Naive thymus-derived CD4-positive, alpha-beta T cell (primary cell): ENCODE measurements at regions not wholly inside any gene's neighbourhood (a gene's known extent, or its start where the extent isn't known, plus 50 kb on each side); places are given as distances from the start of the nearest gene placed in this dataset.
A peak's percentile ranks its signal among the peaks of the same experiment; 100 is the strongest.

Experiments
- ATAC-seq: fragments of 150-1000 bp; cut with Tn5 transposase; 2 replicates; pipeline ENCODE4 v1.10.0; 2021; ENCODE audit warnings: mild to moderate bottlenecking, moderate library complexity
- CTCF ChIA-PET: fragments of 350-600 bp; sonication (Branson Sonifier 250); formaldehyde crosslinking; loops from one replicate; lab custom pipeline; 2021; ENCODE audit warnings: antibody characterized with exemption; lab: Charles Lee
- POLR2A ChIA-PET: fragments of 350-600 bp; sonication (Branson Sonifier 250); formaldehyde crosslinking; loops from one replicate; lab custom pipeline; 2021; ENCODE audit warnings: antibody characterized with exemption, inconsistent platforms; lab: Charles Lee
- DNase-seq, 9 donors: peaks; one replicate each; pipeline versions ENCODE4 v3.0.0 to v3.0.0-alpha.2; 2020 to 2022; ENCODE audit warnings: mixed read lengths in 1 of 9
- H3K27ac ChIP-seq: one replicate; pipeline ENCODE4 v1.7.0; 2013; ENCODE audit warnings: mild to moderate bottlenecking, low read depth, low read length, moderate library complexity
- H3K27me3 ChIP-seq, 2 donors: one replicate each; pipeline ENCODE4 v1.7.0; 2013; ENCODE audit warnings: low read length in 2 of 2, mild to moderate bottlenecking in 2 of 2, moderate library complexity in 2 of 2; ENCODE audit not compliant: control insufficient read depth in 2 of 2, insufficient read depth in 2 of 2
- H3K36me3 ChIP-seq, 3 experiments: 1 replicate in 2 of 3; 2 replicates in 1 of 3; pipeline ENCODE4 v1.7.0; 2013; ENCODE audit warnings: low read length in 3 of 3, mild to moderate bottlenecking in 3 of 3, moderate library complexity in 1 of 3; ENCODE audit not compliant: insufficient read depth in 3 of 3, control insufficient read depth in 2 of 3
- H3K4me1 ChIP-seq, 2 donors: one replicate each; pipeline ENCODE4 v1.7.0; 2013; ENCODE audit warnings: low read length in 2 of 2, mild to moderate bottlenecking in 2 of 2, moderate library complexity in 1 of 2; ENCODE audit not compliant: control insufficient read depth in 2 of 2, insufficient read depth in 2 of 2
- H3K4me3 ChIP-seq: 2 replicates; pipeline ENCODE4 v1.7.0; 2013; ENCODE audit warnings: mild to moderate bottlenecking, low read length
- H3K9me3 ChIP-seq, 3 experiments: 1 replicate in 2 of 3; 2 replicates in 1 of 3; pipeline ENCODE4 v1.7.0; 2013; ENCODE audit warnings: low read length in 3 of 3; ENCODE audit not compliant: control insufficient read depth in 2 of 3
- H3K27ac Mint-ChIP-seq, 9 donors: one replicate each; pipeline ENCODE4 v1.8.0; 2020 to 2022; ENCODE audit warnings: mixed read lengths in 9 of 9, mild to moderate bottlenecking in 8 of 9, moderate library complexity in 5 of 9, inconsistent platforms in 2 of 9
- H3K27me3 Mint-ChIP-seq, 5 donors: one replicate each; pipeline ENCODE4 v1.8.0; 2021 to 2022; ENCODE audit warnings: mixed read lengths in 5 of 5, mild to moderate bottlenecking in 1 of 5
- H3K36me3 Mint-ChIP-seq, 5 donors: one replicate each; pipeline ENCODE4 v1.8.0; 2020 to 2022; ENCODE audit warnings: mixed read lengths in 5 of 5, mild to moderate bottlenecking in 3 of 5, inconsistent platforms in 1 of 5
- H3K4me1 Mint-ChIP-seq, 7 donors: one replicate each; pipeline ENCODE4 v1.8.0; 2020 to 2022; ENCODE audit warnings: mixed read lengths in 7 of 7, mild to moderate bottlenecking in 3 of 7, inconsistent platforms in 1 of 7
- H3K4me3 Mint-ChIP-seq, 10 donors: one replicate each; pipeline ENCODE4 v1.8.0; 2020 to 2022; ENCODE audit warnings: mild to moderate bottlenecking in 10 of 10, mixed read lengths in 10 of 10, moderate library complexity in 6 of 10, inconsistent platforms in 2 of 10
- H3K9me3 Mint-ChIP-seq, 11 donors: one replicate each; pipeline ENCODE4 v1.8.0; 2020 to 2022; ENCODE audit warnings: mixed read lengths in 11 of 11, mild to moderate bottlenecking in 4 of 11, inconsistent platforms in 1 of 11, moderate library complexity in 1 of 11
- intact Hi-C, 2 donors: fragments of 100-400 bp; cut with micrococcal nuclease; formaldehyde crosslinking; loops; one replicate each; pipeline ENCODE4 v1.15.1; 2023

- DNase-seq (no peak), ATAC-seq (no peak)
- no peaks in the 10 kb centered on the region for H3K27me3 ChIP-seq
- no peaks in the 10 kb centered on the region for H3K4me1 Mint-ChIP-seq
- no peak overlapping the region for H3K4me3 ChIP-seq
- intact Hi-C loops, result no loop called here
- CTCF ChIA-PET, result no interaction called here
- no peaks in the 10 kb centered on the region for H3K4me1 ChIP-seq
- POLR2A ChIA-PET, result no interaction called here
- H3K36me3 ChIP-seq, result no peaks in the 10 kb centered on the region
- peaks cover 2 to 17% (median 5%) of the 10 kb centered on the region in 11 donors for H3K9me3 Mint-ChIP-seq
- no peaks in the 10 kb centered on the region for H3K9me3 ChIP-seq
- H3K36me3 Mint-ChIP-seq, result no peaks in the 10 kb centered on the region
- H3K4me3 Mint-ChIP-seq, result no peak overlapping the region
- no peaks in the 10 kb centered on the region for H3K27me3 Mint-ChIP-seq
- no peak overlapping the region for H3K27ac Mint-ChIP-seq
- H3K27ac ChIP-seq, result no peak overlapping the region
These were observed 959.8 kb downstream of the ANKRD7 start for GRCh38 chr7:119184124-119184788.

- H3K4me1 Mint-ChIP-seq, result no peaks in the 10 kb centered on the region
- Histone ChIP-seq H3K27me3 (no peaks in the 10 kb centered on the region), H3K4me1 (no peaks in the 10 kb centered on the region), H3K36me3 (no peaks in the 10 kb centered on the region), H3K9me3 (peaks cover 0 to 4% (median 0%) of the 10 kb centered on the region in 3 experiments), H3K27ac (no peak overlapping the region), H3K4me3 (no peak overlapping the region)
- ChIA-PET CTCF (no interaction called here), POLR2A (no interaction called here)
- no peak overlapping the region for H3K27ac Mint-ChIP-seq
- ATAC-seq (no peak), DNase-seq (no peak)
- H3K36me3 Mint-ChIP-seq, result no peaks in the 10 kb centered on the region
- H3K4me3 Mint-ChIP-seq, result no peak overlapping the region
- intact Hi-C loops, result no loop called here
- H3K9me3 Mint-ChIP-seq, result peaks cover 0 to 14% (median 2%) of the 10 kb centered on the region in 11 donors
- H3K27me3 Mint-ChIP-seq, result peaks cover 0 to 3% (median 0%) of the 10 kb centered on the region in 5 donors
These were observed 971.7 kb downstream of the ANKRD7 start for GRCh38 chr7:119196183-119196582.

- ChIA-PET POLR2A (no interaction called here), CTCF (no interaction called here)
- no peak for ATAC-seq
- no peak for DNase-seq
- Mint-ChIP-seq H3K36me3 (no peaks in the 10 kb centered on the region), H3K4me1 (no peaks in the 10 kb centered on the region), H3K27me3 (peaks cover 0 to 3% (median 0%) of the 10 kb centered on the region in 5 donors), H3K9me3 (peaks cover 0 to 14% (median 2%) of the 10 kb centered on the region in 11 donors), H3K4me3 (no peak overlapping the region), H3K27ac (no peak overlapping the region)
- intact Hi-C loops, result no loop called here
- H3K4me1 ChIP-seq, result no peaks in the 10 kb centered on the region
- no peak overlapping the region for H3K27ac ChIP-seq
- no peak overlapping the region for H3K4me3 ChIP-seq
- H3K9me3 ChIP-seq, result peaks cover 0 to 4% (median 0%) of the 10 kb centered on the region in 3 experiments
- no peaks in the 10 kb centered on the region for H3K36me3 ChIP-seq
- H3K27me3 ChIP-seq, result no peaks in the 10 kb centered on the region
These were observed 972.8 kb downstream of the ANKRD7 start for GRCh38 chr7:119197172-119197876.

- peaks cover 0 to 14% (median 2%) of the 10 kb centered on the region in 11 donors for H3K9me3 Mint-ChIP-seq
- DNase-seq (peak in 1 of 9 donors; percentile 2), ATAC-seq (no peak)
- ChIA-PET CTCF (no interaction called here), POLR2A (no interaction called here)
- H3K9me3 ChIP-seq, result peaks cover 0 to 4% (median 0%) of the 10 kb centered on the region in 3 experiments
- H3K4me1 Mint-ChIP-seq, result no peaks in the 10 kb centered on the region
- intact Hi-C loops, result loop anchor here in 1 of 2 donors (1.0 kb wide), 1 partner anchor 939 kb away; no protein-coding TSS in a partner anchor
- no peak overlapping the region for H3K27ac Mint-ChIP-seq
- H3K36me3 ChIP-seq, result no peaks in the 10 kb centered on the region
- no peak overlapping the region for H3K4me3 Mint-ChIP-seq
- H3K4me3 ChIP-seq, result no peak overlapping the region
- no peaks in the 10 kb centered on the region for H3K4me1 ChIP-seq
- no peaks in the 10 kb centered on the region for H3K36me3 Mint-ChIP-seq
- no peaks in the 10 kb centered on the region for H3K27me3 ChIP-seq
- peaks cover 0 to 3% (median 0%) of the 10 kb centered on the region in 5 donors for H3K27me3 Mint-ChIP-seq
- H3K27ac ChIP-seq, result no peak overlapping the region
These were observed 973.5 kb downstream of the ANKRD7 start for GRCh38 chr7:119197877-119198527.

GRCh38 chr7:119219663-119220062 is 995.2 kb downstream of the ANKRD7 start:
- POLR2A ChIA-PET, result no interaction called here

GRCh38 chr7:119223930-119224329 is 999.4 kb downstream of the ANKRD7 start:
- Histone ChIP-seq H3K4me3 (no peak overlapping the region), H3K36me3 (no peaks in the 10 kb centered on the region), H3K27ac (no peak overlapping the region), H3K9me3 (no peaks in the 10 kb centered on the region), H3K4me1 (no peaks in the 10 kb centered on the region), H3K27me3 (no peaks in the 10 kb centered on the region)
- POLR2A ChIA-PET, result no interaction called here
- Mint-ChIP-seq H3K27me3 (no peaks in the 10 kb centered on the region), H3K4me3 (no peak overlapping the region), H3K36me3 (no peaks in the 10 kb centered on the region), H3K9me3 (peaks cover 0 to 13% (median 3%) of the 10 kb centered on the region in 11 donors), H3K27ac (no peak overlapping the region), H3K4me1 (no peaks in the 10 kb centered on the region)
- CTCF ChIA-PET, result no interaction called here
- intact Hi-C loops, result no loop called here
- DNase-seq, result no peak
- ATAC-seq, result no peak

More at GRCh38 chr7:119219663-119220062, 995.2 kb downstream of the ANKRD7 start:
- no peaks in the 10 kb centered on the region for H3K4me1 ChIP-seq
- CTCF ChIA-PET, result no interaction called here
- Mint-ChIP-seq H3K9me3 (peaks cover 0 to 11% (median 8%) of the 10 kb centered on the region in 11 donors), H3K36me3 (no peaks in the 10 kb centered on the region), H3K4me3 (no peak overlapping the region), H3K27me3 (no peaks in the 10 kb centered on the region), H3K27ac (no peak overlapping the region), H3K4me1 (no peaks in the 10 kb centered on the region)
- intact Hi-C loops, result no loop called here
- H3K27me3 ChIP-seq, result no peaks in the 10 kb centered on the region
- no peaks in the 10 kb centered on the region for H3K9me3 ChIP-seq
- ATAC-seq (peak; percentile 16), DNase-seq (no peak)
- no peak overlapping the region for H3K4me3 ChIP-seq
- no peak overlapping the region for H3K27ac ChIP-seq
- H3K36me3 ChIP-seq, result no peaks in the 10 kb centered on the region
